ENCODE measurements at regions not wholly inside any gene's neighbourhood (a gene's known extent, or its start where the extent isn't known, plus 50 kb on each side); places are given as distances from the start of the nearest gene placed in this dataset.

GRCh38 chr10:2970190-2970823 is 97.0 kb upstream of the PFKP start:
- TF ChIP-seq CTCF (IDR thresholded peaks at IDR 0.05): no peak
- no peak for TF ChIP-seq POLR2AphosphoS5 (IDR thresholded peaks at IDR 0.05; ENCODE audit: insufficient read depth in 1 of 2, low read depth in 1 of 2)
